GM12891 (cell line): ENCODE measurements at regions not wholly inside any gene's neighbourhood (a gene's known extent, or its start where the extent isn't known, plus 50 kb on each side); places are given as distances from the start of the nearest gene placed in this dataset.

Experiments
- POLR2A ChIP-seq: IDR thresholded peaks from 2 replicates; pipeline ENCODE4 v1.6.1; 2011; ENCODE audit warnings: low read depth, low read length, control low read depth
- SPI1 ChIP-seq: IDR thresholded peaks from 2 replicates; pipeline ENCODE4 v1.6.1; 2011; ENCODE audit warnings: low read depth, low read length, control low read depth

DNA sequence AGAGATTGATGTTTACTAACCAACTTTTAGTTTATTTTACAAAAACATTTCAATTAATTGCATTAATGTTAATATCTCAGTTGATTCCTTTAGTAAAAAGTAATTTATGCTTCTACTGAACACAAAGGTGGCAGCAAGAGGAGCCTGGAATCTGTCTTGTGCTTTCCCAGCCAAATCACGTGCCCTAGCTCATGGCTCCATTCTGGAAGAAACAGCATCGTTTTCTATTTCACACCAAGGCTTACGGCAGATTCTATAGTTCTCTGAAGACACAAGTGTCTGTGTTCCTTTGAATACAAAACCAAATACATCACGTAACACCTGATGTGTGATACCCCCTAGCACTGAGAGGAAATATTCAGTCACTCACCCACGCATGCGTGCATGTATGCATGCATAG lies 346.1 kb upstream of the MIR17HG start:
- TF ChIP-seq SPI1 (no peak), POLR2A (no peak)
